ENCODE measurements at regions not wholly inside any gene's neighbourhood (a gene's known extent, or its start where the extent isn't known, plus 50 kb on each side); places are given as distances from the start of the nearest gene placed in this dataset.

- H3K9me3 Mint-ChIP-seq = peaks cover 44% of the 10 kb centered on the region
- TF ChIP-seq EZH2 (IDR thresholded peaks at IDR 0.05; ENCODE audit: low read depth, unreplicated experiment) = no peak
- TF ChIP-seq CTCF (conservative IDR thresholded peaks at IDR 0.05; ENCODE audit: low read depth in 2 of 2) = peak in 1 of 2 experiments; percentile 41; a peak in 2 of 4 replicates
- Histone ChIP-seq H3K4me3 (no peak overlapping the region), H3F3A (replicated peaks; ENCODE audit: low read depth) (no peaks in the 10 kb centered on the region), H3K79me2 (replicated peaks; ENCODE audit: insufficient read depth) (no peaks in the 10 kb centered on the region), H3K4me2 (no peak overlapping the region), H3K27me3 (ENCODE audit: insufficient read depth) (no peaks in the 10 kb centered on the region), H4K20me1 (replicated peaks; ENCODE audit: insufficient read depth) (no peaks in the 10 kb centered on the region), H2AFZ (no peak overlapping the region), H3K36me3 (ENCODE audit: insufficient read depth) (no peaks in the 10 kb centered on the region), H3K27ac (ENCODE audit: low read depth) (no peak overlapping the region), H3K4me1 (ENCODE audit: insufficient read depth) (no peaks in the 10 kb centered on the region), H3K9me2 (ENCODE audit: insufficient read depth) (0 out of 2 replicates have a peak, but pooled peaks cover under 1% of the 10 kb centered on the region)
- ATAC-seq = no peak
- no peaks in the 10 kb centered on the region; the same call in 2 of the 3 replicates for H3K36me3 Mint-ChIP-seq (ENCODE audit: low read depth)
- no peaks in the 10 kb centered on the region for H3K4me1 Mint-ChIP-seq
- no peak overlapping the region for H3K4me3 Mint-ChIP-seq
- no peaks in the 10 kb centered on the region for H3K27me3 Mint-ChIP-seq (ENCODE audit: insufficient read depth, low read depth, poor library complexity)
- no peak overlapping the region for H3K27ac Mint-ChIP-seq
- DNase-seq (ENCODE audit: low spot score) = no peak
Measured at GRCh38 chr9:118215549-118215948, 511.3 kb downstream of the TLR4 start.

DNA sequence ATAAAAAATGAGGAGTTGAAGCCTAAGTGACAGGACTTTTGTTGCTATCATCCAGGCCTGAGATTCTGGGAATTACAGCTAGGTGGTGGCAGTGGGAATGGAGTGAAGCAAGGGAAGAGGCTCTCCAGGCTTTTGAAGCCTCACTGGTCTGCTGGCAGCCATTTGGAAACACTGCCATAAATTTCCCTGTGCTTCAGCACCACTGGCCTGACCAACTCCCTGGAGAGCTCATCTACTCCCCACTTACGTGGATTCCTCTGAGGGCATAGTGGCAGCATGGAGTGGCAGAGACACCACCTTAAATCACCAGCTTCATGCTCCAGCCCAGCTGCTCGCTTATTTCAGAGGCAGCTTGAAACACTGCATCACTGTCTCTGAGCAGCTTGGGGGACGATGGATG, 518.2 kb downstream of the TLR4 start:
- no peak for TF ChIP-seq CREB1 (CRISPR knock-in tag; IDR thresholded peaks at IDR 0.05; ENCODE audit: low read depth)
- TF ChIP-seq EZH2 (IDR thresholded peaks at IDR 0.05; ENCODE audit: low read depth, unreplicated experiment) = no peak
- TF ChIP-seq CTCF (conservative IDR thresholded peaks at IDR 0.05; ENCODE audit: low read depth in 2 of 2) = peak; percentile 20 to 43; a peak in 2 of 4 replicates
- DNase-seq (ENCODE audit: low spot score) = peak; percentile 46

DNA sequence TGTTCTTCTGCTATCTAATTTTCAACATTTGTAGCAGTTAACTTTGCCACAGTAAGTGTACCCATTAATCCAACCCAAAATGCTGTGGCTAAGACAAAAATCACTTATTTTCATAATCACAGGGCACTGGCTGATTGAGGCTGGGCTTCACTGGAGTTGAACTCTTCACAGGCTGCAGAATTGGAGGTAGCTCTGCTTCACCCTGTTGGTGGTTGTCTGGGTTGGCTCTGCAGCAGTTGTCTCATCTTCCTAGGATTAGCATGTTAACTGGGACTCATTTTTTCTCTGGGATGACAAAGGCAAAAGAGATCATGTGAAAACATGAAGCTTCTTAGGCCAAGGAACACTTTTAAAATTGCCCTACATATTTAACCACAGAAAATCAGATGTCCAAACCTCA, 518.9 kb downstream of the TLR4 start:
- no peak overlapping the region for H2AFZ ChIP-seq
- TF ChIP-seq ZNF331 (CRISPR knock-in tag; IDR thresholded peaks at IDR 0.05; ENCODE audit: low read depth) (no peak), POLR2AphosphoS5 (IDR thresholded peaks at IDR 0.05; ENCODE audit: low read depth) (no peak)
- TF ChIP-seq, protein P1, sequence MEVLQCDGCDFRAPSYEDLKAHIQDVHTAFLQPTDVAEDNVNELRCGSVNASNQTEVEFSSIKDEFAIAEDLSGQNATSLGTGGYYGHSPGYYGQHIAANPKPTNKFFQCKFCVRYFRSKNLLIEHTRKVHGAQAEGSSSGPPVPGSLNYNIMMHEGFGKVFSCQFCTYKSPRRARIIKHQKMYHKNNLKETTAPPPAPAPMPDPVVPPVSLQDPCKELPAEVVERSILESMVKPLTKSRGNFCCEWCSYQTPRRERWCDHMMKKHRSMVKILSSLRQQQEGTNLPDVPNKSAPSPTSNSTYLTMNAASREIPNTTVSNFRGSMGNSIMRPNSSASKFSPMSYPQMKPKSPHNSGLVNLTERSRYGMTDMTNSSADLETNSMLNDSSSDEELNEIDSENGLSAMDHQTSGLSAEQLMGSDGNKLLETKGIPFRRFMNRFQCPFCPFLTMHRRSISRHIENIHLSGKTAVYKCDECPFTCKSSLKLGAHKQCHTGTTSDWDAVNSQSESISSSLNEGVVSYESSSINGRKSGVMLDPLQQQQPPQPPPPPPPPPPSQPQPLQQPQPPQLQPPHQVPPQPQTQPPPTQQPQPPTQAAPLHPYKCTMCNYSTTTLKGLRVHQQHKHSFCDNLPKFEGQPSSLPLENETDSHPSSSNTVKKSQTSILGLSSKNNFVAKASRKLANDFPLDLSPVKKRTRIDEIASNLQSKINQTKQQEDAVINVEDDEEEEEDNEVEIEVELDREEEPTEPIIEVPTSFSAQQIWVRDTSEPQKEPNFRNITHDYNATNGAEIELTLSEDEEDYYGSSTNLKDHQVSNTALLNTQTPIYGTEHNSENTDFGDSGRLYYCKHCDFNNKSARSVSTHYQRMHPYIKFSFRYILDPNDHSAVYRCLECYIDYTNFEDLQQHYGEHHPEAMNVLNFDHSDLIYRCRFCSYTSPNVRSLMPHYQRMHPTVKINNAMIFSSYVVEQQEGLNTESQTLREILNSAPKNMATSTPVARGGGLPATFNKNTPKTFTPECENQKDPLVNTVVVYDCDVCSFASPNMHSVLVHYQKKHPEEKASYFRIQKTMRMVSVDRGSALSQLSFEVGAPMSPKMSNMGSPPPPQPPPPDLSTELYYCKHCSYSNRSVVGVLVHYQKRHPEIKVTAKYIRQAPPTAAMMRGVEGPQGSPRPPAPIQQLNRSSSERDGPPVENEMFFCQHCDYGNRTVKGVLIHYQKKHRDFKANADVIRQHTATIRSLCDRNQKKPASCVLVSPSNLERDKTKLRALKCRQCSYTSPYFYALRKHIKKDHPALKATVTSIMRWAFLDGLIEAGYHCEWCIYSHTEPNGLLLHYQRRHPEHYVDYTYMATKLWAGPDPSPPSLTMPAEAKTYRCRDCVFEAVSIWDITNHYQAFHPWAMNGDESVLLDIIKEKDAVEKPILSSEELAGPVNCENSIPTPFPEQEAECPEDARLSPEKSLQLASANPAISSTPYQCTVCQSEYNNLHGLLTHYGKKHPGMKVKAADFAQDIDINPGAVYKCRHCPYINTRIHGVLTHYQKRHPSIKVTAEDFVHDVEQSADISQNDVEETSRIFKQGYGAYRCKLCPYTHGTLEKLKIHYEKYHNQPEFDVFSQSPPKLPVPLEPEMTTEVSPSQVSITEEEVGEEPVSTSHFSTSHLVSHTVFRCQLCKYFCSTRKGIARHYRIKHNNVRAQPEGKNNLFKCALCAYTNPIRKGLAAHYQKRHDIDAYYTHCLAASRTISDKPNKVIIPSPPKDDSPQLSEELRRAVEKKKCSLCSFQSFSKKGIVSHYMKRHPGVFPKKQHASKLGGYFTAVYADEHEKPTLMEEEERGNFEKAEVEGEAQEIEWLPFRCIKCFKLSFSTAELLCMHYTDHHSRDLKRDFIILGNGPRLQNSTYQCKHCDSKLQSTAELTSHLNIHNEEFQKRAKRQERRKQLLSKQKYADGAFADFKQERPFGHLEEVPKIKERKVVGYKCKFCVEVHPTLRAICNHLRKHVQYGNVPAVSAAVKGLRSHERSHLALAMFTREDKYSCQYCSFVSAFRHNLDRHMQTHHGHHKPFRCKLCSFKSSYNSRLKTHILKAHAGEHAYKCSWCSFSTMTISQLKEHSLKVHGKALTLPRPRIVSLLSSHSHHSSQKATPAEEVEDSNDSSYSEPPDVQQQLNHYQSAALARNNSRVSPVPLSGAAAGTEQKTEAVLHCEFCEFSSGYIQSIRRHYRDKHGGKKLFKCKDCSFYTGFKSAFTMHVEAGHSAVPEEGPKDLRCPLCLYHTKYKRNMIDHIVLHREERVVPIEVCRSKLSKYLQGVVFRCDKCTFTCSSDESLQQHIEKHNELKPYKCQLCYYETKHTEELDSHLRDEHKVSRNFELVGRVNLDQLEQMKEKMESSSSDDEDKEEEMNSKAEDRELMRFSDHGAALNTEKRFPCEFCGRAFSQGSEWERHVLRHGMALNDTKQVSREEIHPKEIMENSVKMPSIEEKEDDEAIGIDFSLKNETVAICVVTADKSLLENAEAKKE (CRISPR knock-in tag; IDR thresholded peaks at IDR 0.05) = no peak

More for the DNA sequence above, 518.2 kb downstream of the TLR4 start:
- peak overlapping the region; percentile 81 for H2AFZ ChIP-seq
- Mint-ChIP-seq H3K4me3 (no peak overlapping the region), H3K36me3 (ENCODE audit: low read depth) (no peaks in the 10 kb centered on the region), H3K9me3 (peaks cover 50% of the 10 kb centered on the region), H3K27me3 (ENCODE audit: insufficient read depth, low read depth, poor library complexity) (no peaks in the 10 kb centered on the region), H3K27ac (no peak overlapping the region; the same call in 1 of the 2 replicates), H3K4me1 (no peaks in the 10 kb centered on the region)
- H3K4me2 ChIP-seq = no peak overlapping the region
- no peaks in the 10 kb centered on the region for H3K4me1 ChIP-seq (ENCODE audit: insufficient read depth)
- no peak overlapping the region for H3K4me3 ChIP-seq
- no peaks in the 10 kb centered on the region for H3K36me3 ChIP-seq (ENCODE audit: insufficient read depth)
- H3F3A ChIP-seq (replicated peaks; ENCODE audit: low read depth) = no peaks in the 10 kb centered on the region
- H3K79me2 ChIP-seq (replicated peaks; ENCODE audit: insufficient read depth) = no peaks in the 10 kb centered on the region
- no peaks in the 10 kb centered on the region for H4K20me1 ChIP-seq (replicated peaks; ENCODE audit: insufficient read depth)
- no peaks in the 10 kb centered on the region for H3K9me2 ChIP-seq (ENCODE audit: insufficient read depth)
- H3K27ac ChIP-seq (ENCODE audit: low read depth) = no peak overlapping the region
- peak; percentile 61 for ATAC-seq
- no peaks in the 10 kb centered on the region for H3K27me3 ChIP-seq (ENCODE audit: insufficient read depth)

More for the DNA sequence above, 518.9 kb downstream of the TLR4 start:
- H3K27me3 Mint-ChIP-seq (ENCODE audit: insufficient read depth, low read depth, poor library complexity) = no peaks in the 10 kb centered on the region
- no peaks in the 10 kb centered on the region for H3K27me3 ChIP-seq (ENCODE audit: insufficient read depth)
- no peaks in the 10 kb centered on the region for H3K4me1 Mint-ChIP-seq
- H3F3A ChIP-seq (replicated peaks; ENCODE audit: low read depth) = no peaks in the 10 kb centered on the region
- no peaks in the 10 kb centered on the region for H3K4me1 ChIP-seq (ENCODE audit: insufficient read depth)
- no peak overlapping the region for H3K4me3 ChIP-seq
- H3K4me2 ChIP-seq = no peak overlapping the region
- no peaks in the 10 kb centered on the region for H3K36me3 ChIP-seq (ENCODE audit: insufficient read depth)
- H3K79me2 ChIP-seq (replicated peaks; ENCODE audit: insufficient read depth) = no peaks in the 10 kb centered on the region
- H3K4me3 Mint-ChIP-seq = no peak overlapping the region
- H3K36me3 Mint-ChIP-seq (ENCODE audit: low read depth) = no peaks in the 10 kb centered on the region
- no peak overlapping the region for H3K27ac ChIP-seq (ENCODE audit: low read depth)
- no peak for ATAC-seq
- H3K27ac Mint-ChIP-seq = no peak overlapping the region
- 0 out of 2 replicates have a peak, but pooled peaks cover 6% of the 10 kb centered on the region for H3K9me2 ChIP-seq (ENCODE audit: insufficient read depth)
- peaks cover 47% of the 10 kb centered on the region for H3K9me3 Mint-ChIP-seq
- no peak for DNase-seq (ENCODE audit: low spot score)
- H4K20me1 ChIP-seq (replicated peaks; ENCODE audit: insufficient read depth) = no peaks in the 10 kb centered on the region

All from GM23338 (cell line).